Mucosa of gallbladder (tissue), 1 donor: ENCODE measurements at regions not wholly inside any gene's neighbourhood (a gene's known extent, or its start where the extent isn't known, plus 50 kb on each side); places are given as distances from the start of the nearest gene placed in this dataset.
"Not testable (repeated sequence)": the region's sequence is repeated elsewhere in the genome, so short reads cannot be mapped to it uniquely, and the experiment has no call there.

Experiments used
- DNase-seq: peaks from one replicate; pipeline ENCODE4 v3.0.0-alpha.2; 2020; ENCODE audit warnings: low spot score
- donor health status: DM: no; HTN: no; CAD: no.

DNA sequence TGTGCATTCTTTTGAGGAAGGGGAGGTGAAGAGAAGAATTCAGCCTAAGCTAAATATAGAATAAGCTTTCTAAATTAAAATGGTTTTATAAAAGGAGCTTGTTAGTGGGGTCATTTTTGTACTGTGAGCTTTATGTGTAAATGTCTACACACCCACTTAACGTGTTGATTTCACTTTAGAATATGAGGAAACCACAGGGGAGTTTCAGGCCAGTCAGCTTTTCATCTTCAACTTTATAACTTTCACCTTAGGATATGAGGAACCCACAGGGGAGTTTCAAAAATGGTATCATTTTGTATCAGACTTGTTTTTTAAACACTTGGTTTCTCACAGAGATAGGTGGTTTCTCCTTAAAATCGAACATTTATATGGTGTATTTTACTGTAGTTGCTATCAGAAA, 120.7 kb upstream of the NIPA1 start:
- DNase-seq: not testable (repeated sequence)

DNA sequence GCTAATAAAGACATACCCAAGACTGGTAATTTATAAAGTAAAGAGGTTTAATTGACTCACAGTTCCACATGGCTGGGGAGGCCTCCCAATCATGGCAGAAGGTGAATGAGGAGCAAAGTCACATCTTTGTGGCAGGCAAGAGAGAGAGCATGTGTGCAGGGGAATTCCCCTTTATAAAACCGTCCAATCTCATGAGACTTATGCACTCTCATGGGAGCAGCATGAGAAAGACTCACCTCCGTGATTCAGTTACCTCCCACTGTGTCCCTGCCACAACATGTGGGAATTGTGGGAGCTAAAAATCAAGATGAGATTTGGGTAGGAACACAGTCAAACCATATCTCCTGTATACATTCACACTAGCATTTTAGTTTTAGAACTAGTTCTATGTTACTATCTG, 101.7 kb upstream of the NIPA1 start:
- not testable (repeated sequence) for DNase-seq

DNA sequence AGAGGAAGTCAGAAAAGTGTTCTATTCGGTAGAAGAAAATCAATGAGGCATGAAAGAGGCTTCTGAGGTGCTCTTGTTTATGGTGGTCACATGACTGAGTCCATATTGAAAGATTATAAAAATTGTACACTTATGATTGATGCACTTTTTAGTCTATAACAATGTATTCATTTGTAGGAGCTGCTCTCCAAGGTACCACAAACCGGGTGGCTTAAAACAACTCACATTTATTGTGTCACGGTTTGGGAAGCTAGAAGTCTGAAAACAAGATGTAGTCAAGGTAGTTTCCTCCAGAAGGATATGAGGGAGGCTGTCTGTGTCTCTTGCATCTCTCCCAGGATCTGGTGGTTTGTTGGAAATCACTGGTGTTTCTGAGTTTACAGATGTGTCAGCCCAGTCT, 86.6 kb upstream of the NIPA1 start:
- not testable (repeated sequence) for DNase-seq

DNA sequence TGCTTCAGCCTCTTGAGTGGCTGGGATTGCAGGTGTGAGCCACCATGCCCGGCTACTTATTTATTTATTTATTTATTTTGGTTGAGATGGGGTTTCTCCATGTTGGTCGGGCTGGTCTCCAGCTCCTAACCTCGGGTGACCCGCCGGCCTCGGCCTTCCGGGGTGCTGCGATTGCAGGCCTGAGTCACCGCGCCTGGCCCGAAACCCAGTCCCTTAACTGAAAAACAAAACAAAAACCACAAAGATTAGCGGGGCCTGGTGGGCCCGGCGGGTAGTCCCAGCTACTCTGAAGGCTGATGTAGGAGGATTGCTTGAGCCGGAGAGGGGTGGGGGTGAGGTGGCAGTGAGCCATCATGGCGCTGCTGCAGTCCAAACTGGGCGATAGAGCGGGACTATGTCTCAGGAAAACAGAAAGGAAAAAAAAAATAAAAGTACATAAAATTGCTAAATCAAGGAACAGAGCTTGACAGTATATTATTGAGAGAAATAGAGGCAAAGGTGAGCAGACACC, 75.6 kb upstream of the NIPA1 start:
- not testable (repeated sequence) for DNase-seq

DNA sequence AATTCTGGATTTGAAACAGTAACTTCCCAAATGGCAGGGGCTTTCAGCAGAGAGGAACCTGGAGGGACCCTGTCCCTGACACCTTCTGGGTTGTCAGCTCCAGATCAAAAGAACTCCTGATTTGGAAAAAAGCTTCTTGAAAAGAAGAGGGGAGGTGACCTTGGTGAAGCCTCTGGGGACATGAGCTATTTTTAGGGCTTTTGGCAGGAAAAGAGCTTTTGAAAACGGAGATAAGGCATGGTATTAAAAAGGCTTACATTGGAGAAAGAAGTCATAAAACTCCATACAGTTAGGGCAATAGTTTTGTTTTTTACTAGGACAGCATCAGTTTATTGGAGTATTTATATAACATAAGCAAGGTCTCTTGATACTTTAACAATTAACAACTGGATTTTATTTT, 72.5 kb upstream of the NIPA1 start:
- DNase-seq: not testable (repeated sequence)

DNA sequence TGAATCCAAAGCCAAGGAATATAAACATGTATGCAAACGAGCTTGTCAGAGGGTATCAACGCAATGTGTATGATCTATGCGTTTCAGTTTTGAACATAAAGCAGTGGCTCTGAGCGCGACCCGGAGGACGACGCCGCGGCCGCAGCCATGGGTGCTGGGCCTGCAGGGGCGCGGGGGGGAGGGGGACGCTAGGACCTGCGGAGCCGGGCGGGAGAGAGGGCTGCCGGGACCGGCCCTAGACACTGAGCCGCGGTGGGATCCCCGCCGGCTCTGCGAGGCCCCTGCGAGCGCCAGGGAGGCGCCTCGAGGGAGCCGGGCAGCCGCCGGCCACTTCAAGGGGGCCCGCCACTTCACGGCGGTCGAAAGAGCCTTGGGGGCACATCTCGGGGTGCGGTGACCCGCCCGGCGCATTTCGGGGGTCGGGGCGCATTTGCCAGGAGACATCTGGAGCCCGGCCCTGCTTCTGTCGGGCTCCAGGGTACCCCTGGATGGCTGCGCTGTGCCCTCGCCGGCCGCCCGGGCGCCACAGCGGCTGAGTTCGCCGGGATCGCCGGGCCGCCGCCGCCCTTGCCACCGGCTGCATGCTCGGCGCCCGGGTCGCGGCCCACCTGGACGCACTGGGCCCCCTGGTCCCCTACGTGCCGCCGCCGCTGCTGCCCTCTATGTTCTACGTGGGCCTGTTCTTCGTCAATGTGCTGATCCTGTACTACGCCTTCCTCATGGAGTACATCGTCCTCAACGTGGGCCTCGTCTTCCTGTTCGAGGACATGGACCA, 71.9 kb upstream of the NIPA1 start:
- not testable (repeated sequence) for DNase-seq

DNA sequence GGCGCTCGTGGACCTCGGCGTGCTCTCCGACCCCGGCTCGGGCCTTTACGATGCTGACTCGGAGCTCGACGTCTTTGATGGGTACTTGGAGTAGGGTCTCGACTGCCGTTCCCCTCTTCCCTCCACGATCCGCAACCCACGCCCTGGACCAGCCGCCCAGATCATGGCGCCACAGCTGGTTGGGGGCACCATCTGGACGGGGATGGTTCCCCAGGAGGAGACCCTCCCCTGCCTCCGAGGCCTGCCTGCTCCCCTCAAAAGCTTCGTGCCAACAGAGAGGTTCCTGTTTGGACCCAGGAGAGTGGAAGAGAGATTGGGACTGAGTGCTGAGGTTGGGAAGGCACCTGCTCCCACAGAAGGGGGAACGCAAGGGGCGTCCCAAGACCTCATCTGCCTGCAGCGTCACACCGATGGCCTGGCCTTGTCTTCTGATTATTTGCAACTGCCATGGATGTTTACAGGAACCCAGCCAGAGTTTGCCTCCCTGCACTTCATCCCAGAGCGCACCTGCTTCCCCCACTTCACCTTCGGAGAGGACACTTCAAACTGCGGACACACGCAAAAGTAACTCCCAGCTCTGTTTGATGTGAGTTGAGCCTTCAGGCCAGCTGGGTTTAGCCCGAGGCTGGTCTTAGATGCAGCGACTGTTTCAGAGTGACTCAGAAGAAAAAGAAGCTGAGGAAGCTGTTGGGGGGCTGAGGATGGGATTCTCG, 71.2 kb upstream of the NIPA1 start:
- DNase-seq: not testable (repeated sequence)

DNA sequence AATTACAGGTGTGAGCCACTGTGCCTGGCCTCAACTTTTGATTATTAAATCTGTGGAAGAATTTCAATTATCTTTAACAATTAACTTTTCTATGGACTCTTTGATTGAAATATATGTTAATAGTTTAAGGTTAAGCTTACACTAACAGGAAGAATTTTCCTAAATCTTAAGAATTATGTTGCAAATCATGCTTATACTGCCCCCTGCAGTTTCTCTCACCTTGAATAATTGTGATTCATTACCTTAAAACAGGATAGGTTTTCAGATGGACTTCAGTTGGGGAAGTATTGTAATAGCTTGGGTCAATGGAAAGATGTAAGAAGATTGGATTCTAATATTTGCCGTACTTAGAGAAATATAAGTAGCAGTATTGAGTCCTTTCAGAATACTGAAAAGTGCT, 66.5 kb upstream of the NIPA1 start:
- DNase-seq: not testable (repeated sequence)

DNA sequence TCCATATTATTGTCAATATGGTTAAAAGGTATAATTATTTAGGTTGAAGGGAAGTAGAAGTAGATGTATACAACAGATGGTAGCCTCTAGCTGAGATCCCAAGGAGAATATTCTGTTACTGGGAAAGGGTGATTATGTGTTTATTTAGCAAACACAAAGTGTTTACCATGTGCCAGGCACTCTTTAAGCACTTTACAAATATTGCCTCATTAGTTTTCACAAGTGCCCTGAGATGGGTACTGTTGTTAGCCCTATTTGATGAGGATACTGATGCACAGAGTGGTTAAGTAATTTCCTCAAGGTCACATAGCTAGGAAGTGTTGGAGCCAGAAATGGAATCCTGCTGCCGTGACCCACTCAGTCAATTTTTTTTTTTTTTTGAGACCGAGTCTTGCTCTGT, 60.3 kb upstream of the NIPA1 start:
- DNase-seq: not testable (repeated sequence)

DNA sequence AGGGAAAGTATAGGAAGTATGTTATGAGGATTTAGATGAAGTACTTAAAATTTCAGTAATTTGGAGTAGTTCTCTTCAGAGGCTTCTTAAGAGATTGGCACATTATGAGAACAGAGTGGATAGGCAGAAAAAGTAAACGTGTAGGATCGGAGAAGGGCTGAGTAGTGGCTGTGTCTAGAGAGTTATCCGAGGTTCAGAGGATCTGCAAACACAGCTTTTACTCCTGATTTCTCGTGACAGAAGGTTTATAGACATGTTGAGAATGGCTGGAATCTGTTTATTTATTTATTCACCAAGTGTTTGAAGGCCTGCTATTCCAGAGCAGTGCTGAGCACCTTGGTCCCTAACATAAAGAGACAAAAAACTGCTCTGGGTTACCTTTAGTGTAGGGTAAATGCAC, 51.4 kb upstream of the NIPA1 start:
- not testable (repeated sequence) for DNase-seq

DNA sequence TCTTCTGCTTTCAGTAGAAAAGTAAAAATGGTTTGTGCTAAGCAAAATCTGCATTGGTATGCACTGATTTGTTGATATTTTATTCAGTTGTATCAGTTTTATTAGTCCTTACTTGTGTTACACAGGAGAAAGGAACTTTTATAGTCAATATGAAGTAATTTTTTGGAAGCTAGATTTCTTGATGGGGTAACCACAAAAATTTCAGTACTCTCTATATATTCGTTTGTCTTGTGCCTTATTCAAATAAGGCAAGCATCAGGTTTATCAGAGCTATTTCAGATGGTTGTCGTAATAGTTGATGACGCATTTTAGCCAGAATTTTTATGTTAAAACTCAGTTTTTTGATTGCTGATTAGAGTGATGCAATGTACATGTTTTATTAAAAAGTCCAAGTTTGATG, 50.7 kb upstream of the NIPA1 start:
- DNase-seq: no peak

DNA sequence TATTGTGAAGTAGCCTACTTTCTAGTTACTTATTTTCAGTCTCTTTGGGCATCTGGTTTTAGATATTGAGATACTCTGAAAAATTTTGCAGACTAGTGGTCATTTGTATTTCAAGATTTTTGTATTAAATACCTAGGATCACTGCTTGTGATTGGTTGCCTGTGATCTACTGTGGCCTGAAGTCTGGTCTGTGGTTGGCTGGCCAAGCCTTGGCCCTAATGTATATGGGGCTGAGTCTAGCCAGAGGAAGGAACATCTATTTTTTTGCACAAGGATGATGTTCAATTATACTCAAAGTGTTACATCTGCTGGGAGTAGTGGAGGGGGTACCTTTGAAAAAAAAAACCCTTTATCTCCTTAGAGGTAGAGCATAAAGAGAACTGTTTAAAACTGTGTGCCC, 50.2 kb upstream of the NIPA1 start:
- not testable (repeated sequence) for DNase-seq
